ENCODE measurements at regions not wholly inside any gene's neighbourhood (a gene's known extent, or its start where the extent isn't known, plus 50 kb on each side); places are given as distances from the start of the nearest gene placed in this dataset.

DNA sequence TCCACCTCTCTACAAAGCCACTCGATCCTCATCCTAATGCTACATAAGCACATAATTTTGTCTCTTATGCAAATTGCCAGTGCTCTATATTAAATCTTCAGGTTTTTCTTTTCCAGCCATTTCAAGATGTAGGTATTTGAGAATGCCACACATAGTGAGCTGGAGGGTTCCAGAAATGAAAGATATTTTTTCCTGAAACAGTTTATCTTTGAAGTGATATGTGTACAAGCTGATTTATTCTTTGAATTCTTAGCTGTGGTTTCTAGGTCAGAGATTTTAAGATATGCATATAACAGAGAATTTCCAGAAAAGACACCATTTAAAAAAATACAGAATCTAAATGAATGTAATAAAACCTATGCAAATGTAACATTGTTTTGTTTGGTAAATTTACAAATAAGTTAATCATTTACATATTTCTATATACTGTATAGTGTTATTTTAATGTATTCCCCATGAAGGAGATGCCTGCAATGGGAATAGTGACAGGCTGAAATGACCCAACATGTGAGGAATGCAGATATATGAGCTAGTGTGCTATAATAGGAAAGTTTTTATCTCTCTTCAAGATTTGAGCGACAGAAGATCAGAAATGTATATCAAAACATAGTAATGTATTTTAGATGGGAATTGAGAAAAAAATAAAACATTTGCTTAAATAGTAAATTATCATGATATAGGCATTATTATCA is 570.2 kb downstream of the SLITRK1 start:
- no peaks in the 10 kb centered on the region for H3K27me3 ChIP-seq (ENCODE audit: insufficient read depth, low read depth, low read length)
- no peaks in the 10 kb centered on the region for H3K79me2 ChIP-seq (replicated peaks; ENCODE audit: insufficient read depth, low read length)
- H3K9me2 ChIP-seq (ENCODE audit: insufficient read depth, low read length) = no peaks in the 10 kb centered on the region
- no peak overlapping the region for H3K27ac ChIP-seq (ENCODE audit: low read length)
- H3K9ac ChIP-seq (ENCODE audit: low read length) = no peak overlapping the region
- no peak overlapping the region for H3K4me3 ChIP-seq (ENCODE audit: low read length)
- no peak overlapping the region for H3K4me2 ChIP-seq (ENCODE audit: low read length)
- no peaks in the 10 kb centered on the region for H3F3A ChIP-seq (ENCODE audit: insufficient read depth, low read length, poor library complexity, severe bottlenecking)
- TF ChIP-seq, protein P1, sequence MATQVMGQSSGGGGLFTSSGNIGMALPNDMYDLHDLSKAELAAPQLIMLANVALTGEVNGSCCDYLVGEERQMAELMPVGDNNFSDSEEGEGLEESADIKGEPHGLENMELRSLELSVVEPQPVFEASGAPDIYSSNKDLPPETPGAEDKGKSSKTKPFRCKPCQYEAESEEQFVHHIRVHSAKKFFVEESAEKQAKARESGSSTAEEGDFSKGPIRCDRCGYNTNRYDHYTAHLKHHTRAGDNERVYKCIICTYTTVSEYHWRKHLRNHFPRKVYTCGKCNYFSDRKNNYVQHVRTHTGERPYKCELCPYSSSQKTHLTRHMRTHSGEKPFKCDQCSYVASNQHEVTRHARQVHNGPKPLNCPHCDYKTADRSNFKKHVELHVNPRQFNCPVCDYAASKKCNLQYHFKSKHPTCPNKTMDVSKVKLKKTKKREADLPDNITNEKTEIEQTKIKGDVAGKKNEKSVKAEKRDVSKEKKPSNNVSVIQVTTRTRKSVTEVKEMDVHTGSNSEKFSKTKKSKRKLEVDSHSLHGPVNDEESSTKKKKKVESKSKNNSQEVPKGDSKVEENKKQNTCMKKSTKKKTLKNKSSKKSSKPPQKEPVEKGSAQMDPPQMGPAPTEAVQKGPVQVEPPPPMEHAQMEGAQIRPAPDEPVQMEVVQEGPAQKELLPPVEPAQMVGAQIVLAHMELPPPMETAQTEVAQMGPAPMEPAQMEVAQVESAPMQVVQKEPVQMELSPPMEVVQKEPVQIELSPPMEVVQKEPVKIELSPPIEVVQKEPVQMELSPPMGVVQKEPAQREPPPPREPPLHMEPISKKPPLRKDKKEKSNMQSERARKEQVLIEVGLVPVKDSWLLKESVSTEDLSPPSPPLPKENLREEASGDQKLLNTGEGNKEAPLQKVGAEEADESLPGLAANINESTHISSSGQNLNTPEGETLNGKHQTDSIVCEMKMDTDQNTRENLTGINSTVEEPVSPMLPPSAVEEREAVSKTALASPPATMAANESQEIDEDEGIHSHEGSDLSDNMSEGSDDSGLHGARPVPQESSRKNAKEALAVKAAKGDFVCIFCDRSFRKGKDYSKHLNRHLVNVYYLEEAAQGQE (IDR thresholded peaks at IDR 0.05; ENCODE audit: borderline replicate concordance) = no peak
- TF ChIP-seq RAD21 (conservative IDR thresholded peaks at IDR 0.05) = no peak
- H3K9me3 ChIP-seq (ENCODE audit: low read length) = no peaks in the 10 kb centered on the region
- H4K20me1 ChIP-seq (ENCODE audit: insufficient read depth) = no peaks in the 10 kb centered on the region
- no peaks in the 10 kb centered on the region for H3K36me3 ChIP-seq (ENCODE audit: insufficient read depth, low read length)
- H2AFZ ChIP-seq (ENCODE audit: low read depth, low read length) = no peak overlapping the region

DNA sequence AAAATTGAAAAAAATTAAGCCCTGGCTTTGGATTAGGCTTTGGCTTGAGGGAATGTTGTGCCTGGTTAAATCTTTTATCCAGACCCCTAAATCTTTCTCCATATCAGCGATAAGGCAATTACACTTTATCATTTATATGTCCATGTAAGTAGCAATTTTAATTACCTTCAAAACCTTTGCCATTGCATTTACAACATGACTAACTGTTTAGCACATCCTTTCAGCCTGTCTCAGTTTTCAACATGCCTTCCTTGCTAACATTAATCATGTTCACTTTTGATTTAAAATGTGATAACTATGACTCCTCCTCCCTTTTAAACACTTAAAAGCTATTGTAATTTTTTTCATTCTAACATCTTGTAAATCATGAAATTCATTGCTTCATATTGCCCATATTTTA is 583.7 kb downstream of the SLITRK1 start:
- Histone ChIP-seq H3K9me3 (ENCODE audit: low read length) (no peaks in the 10 kb centered on the region), H3K79me2 (replicated peaks; ENCODE audit: insufficient read depth, low read length) (no peaks in the 10 kb centered on the region), H4K20me1 (ENCODE audit: insufficient read depth) (no peaks in the 10 kb centered on the region), H3K27me3 (ENCODE audit: insufficient read depth, low read depth, low read length) (no peaks in the 10 kb centered on the region), H3K27ac (ENCODE audit: low read length) (no peak overlapping the region), H3F3A (ENCODE audit: insufficient read depth, low read length, poor library complexity, severe bottlenecking) (no peaks in the 10 kb centered on the region), H3K9ac (ENCODE audit: low read length) (no peak overlapping the region), H3K4me3 (ENCODE audit: low read length) (no peak overlapping the region), H3K36me3 (ENCODE audit: insufficient read depth, low read length) (no peaks in the 10 kb centered on the region), H3K9me2 (ENCODE audit: insufficient read depth, low read length) (no peaks in the 10 kb centered on the region), H2AFZ (ENCODE audit: low read depth, low read length) (no peak overlapping the region), H3K4me2 (ENCODE audit: low read length) (no peak overlapping the region)
- TF ChIP-seq EP300 (conservative IDR thresholded peaks at IDR 0.05; ENCODE audit: poor library complexity, severe bottlenecking) (no peak), MXI1 (conservative IDR thresholded peaks at IDR 0.05; ENCODE audit: poor library complexity, severe bottlenecking) (no peak), EZH2 (IDR thresholded peaks at IDR 0.05; ENCODE audit: borderline replicate concordance, insufficient read depth, low read length, poor library complexity, severe bottlenecking) (no peak), POLR2AphosphoS5 (IDR thresholded peaks at IDR 0.05) (no peak), SMC3 (conservative IDR thresholded peaks at IDR 0.05; ENCODE audit: poor library complexity) (no peak), TAF1 (IDR thresholded peaks at IDR 0.05; ENCODE audit: low read depth) (no peak), RAD21 (conservative IDR thresholded peaks at IDR 0.05) (no peak)
- TF ChIP-seq, protein P1 (IDR thresholded peaks at IDR 0.05; ENCODE audit: borderline replicate concordance) = no peak
- TF ChIP-seq, protein P2, sequence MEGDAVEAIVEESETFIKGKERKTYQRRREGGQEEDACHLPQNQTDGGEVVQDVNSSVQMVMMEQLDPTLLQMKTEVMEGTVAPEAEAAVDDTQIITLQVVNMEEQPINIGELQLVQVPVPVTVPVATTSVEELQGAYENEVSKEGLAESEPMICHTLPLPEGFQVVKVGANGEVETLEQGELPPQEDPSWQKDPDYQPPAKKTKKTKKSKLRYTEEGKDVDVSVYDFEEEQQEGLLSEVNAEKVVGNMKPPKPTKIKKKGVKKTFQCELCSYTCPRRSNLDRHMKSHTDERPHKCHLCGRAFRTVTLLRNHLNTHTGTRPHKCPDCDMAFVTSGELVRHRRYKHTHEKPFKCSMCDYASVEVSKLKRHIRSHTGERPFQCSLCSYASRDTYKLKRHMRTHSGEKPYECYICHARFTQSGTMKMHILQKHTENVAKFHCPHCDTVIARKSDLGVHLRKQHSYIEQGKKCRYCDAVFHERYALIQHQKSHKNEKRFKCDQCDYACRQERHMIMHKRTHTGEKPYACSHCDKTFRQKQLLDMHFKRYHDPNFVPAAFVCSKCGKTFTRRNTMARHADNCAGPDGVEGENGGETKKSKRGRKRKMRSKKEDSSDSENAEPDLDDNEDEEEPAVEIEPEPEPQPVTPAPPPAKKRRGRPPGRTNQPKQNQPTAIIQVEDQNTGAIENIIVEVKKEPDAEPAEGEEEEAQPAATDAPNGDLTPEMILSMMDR (IDR thresholded peaks at IDR 0.05; ENCODE audit: poor library complexity, severe bottlenecking) = no peak
